A673 (cell line): ENCODE measurements at regions not wholly inside any gene's neighbourhood (a gene's known extent, or its start where the extent isn't known, plus 50 kb on each side); places are given as distances from the start of the nearest gene placed in this dataset.

Experiments
- BruUV-seq: library from RNA; stranded (reverse); fragments of 400-500 nt; replicated peaks from 2 replicates; lab custom pipeline; 2021; lab: Mats Ljungman, UMichigan
- CTCF ChIA-PET: fragments of 300-600 bp; sonication (Branson Sonifier 250); formaldehyde crosslinking; loops from one replicate; lab custom pipeline; 2022; ENCODE audit warnings: antibody characterized with exemption; lab: Charles Lee
- POLR2A ChIA-PET: fragments of 300-600 bp; sonication (Branson Sonifier 250); formaldehyde crosslinking; loops from one replicate; lab custom pipeline; 2022; ENCODE audit warnings: antibody characterized with exemption; ENCODE audit not compliant: low non-redundant PET; lab: Charles Lee
- DNase-seq: peaks from one replicate; pipeline ENCODE4 v3.0.0-alpha.2; 2015; ENCODE audit warnings: low spot score
- H3K27ac ChIP-seq: fragments of 200-600 bp; sonication (generic); 2 replicates; pipeline ENCODE4 v1.5.1; 2016; ENCODE audit warnings: mixed run types, low read depth, mild to moderate bottlenecking, mixed read lengths, antibody characterized with exemption, low read length; ENCODE audit not compliant: poor library complexity, severe bottlenecking
- H3K27me3 ChIP-seq: fragments of 200-600 bp; sonication (generic); replicated peaks from 2 replicates; pipeline ENCODE4 v1.6.1; 2017; ENCODE audit warnings: mixed run types, low read depth, mild to moderate bottlenecking, mixed read lengths, antibody characterized with exemption, low read length; ENCODE audit not compliant: insufficient read depth, poor library complexity
- H3K36me3 ChIP-seq: fragments of 200-600 bp; sonication (generic); 2 replicates; pipeline ENCODE4 v1.6.1; 2016; ENCODE audit warnings: mixed run types, mild to moderate bottlenecking, mixed read lengths, antibody characterized with exemption, low read length; ENCODE audit not compliant: insufficient read depth, poor library complexity, severe bottlenecking
- H3K4me1 ChIP-seq: fragments of 200-600 bp; sonication (generic); 2 replicates; pipeline ENCODE4 v1.6.1; 2017; ENCODE audit warnings: mixed run types, mild to moderate bottlenecking, mixed read lengths, antibody characterized with exemption, low read length; ENCODE audit not compliant: insufficient read depth, poor library complexity, severe bottlenecking
- H3K4me3 ChIP-seq: fragments of 200-600 bp; sonication (generic); 2 replicates; pipeline ENCODE4 v1.5.1; 2016; ENCODE audit warnings: low read depth, mixed run types, mild to moderate bottlenecking, mixed read lengths, low read length; ENCODE audit not compliant: poor library complexity, severe bottlenecking
- H3K9me3 ChIP-seq: fragments of 200-600 bp; sonication (generic); 2 replicates; pipeline ENCODE4 v1.6.1; 2016; ENCODE audit warnings: mixed run types, low read depth, mild to moderate bottlenecking, mixed read lengths, antibody characterized with exemption, low read length; ENCODE audit not compliant: poor library complexity, severe bottlenecking
- CTCF ChIP-seq: fragments of 300-800, 200-600 bp; sonication (generic); conservative IDR thresholded peaks from 2 replicates; pipeline ENCODE4 v1.5.1; 2017; ENCODE audit warnings: low read depth, mild to moderate bottlenecking, antibody characterized with exemption, low read length, moderate library complexity, mixed read lengths
- EZH2 ChIP-seq: fragments of 200-600 bp; sonication (generic); IDR thresholded peaks from 2 replicates; pipeline ENCODE4 v1.6.1; 2017; ENCODE audit warnings: borderline replicate concordance, low read depth, mild to moderate bottlenecking, mixed read lengths, antibody characterized with exemption, low read length; ENCODE audit not compliant: poor library complexity, severe bottlenecking
- intact Hi-C: fragments of 100-400 bp; cut with micrococcal nuclease; formaldehyde crosslinking; loops from one replicate; pipeline ENCODE4 v1.10.0; 2022; ENCODE audit not compliant: unreplicated experiment

GRCh38 chr2:203789618-203790017 lies 78.0 kb upstream of the CTLA4 start:
- no peaks in the 10 kb centered on the region for H3K36me3 ChIP-seq
- H3K27me3 ChIP-seq = no peaks in the 10 kb centered on the region
- intact Hi-C loops = no loop called here
- H3K9me3 ChIP-seq = no peaks in the 10 kb centered on the region
- POLR2A ChIA-PET = interaction anchor here (0.6 kb wide), 1 partner anchor 884 kb away, joined by 5 read pairs; no protein-coding TSS in a partner anchor
- DNase-seq = no peak
- CTCF ChIA-PET = no interaction called here
- BruUV-seq = no TSS peak
- peaks cover 17% of the 10 kb centered on the region for H3K4me1 ChIP-seq
- TF ChIP-seq CTCF (no peak), EZH2 (no peak)
- no peak overlapping the region for H3K4me3 ChIP-seq
- H3K27ac ChIP-seq = no peak overlapping the region

GRCh38 chr2:203790134-203790852 lies 77.3 kb upstream of the CTLA4 start:
- no peaks in the 10 kb centered on the region for H3K36me3 ChIP-seq
- BruUV-seq = no TSS peak
- TF ChIP-seq EZH2 (no peak), CTCF (no peak)
- H3K4me3 ChIP-seq = no peak overlapping the region
- POLR2A ChIA-PET = interaction anchor here (0.6 kb wide), 1 partner anchor 884 kb away, joined by 5 read pairs; no protein-coding TSS in a partner anchor
- H3K27me3 ChIP-seq = no peaks in the 10 kb centered on the region
- intact Hi-C loops = no loop called here
- H3K9me3 ChIP-seq = no peaks in the 10 kb centered on the region
- no peak for DNase-seq
- no peak overlapping the region for H3K27ac ChIP-seq
- H3K4me1 ChIP-seq = peaks cover 17% of the 10 kb centered on the region
- CTCF ChIA-PET = no interaction called here

- POLR2A ChIA-PET = no interaction called here
- TF ChIP-seq CTCF (no peak), EZH2 (no peak)
- Histone ChIP-seq H3K9me3 (no peaks in the 10 kb centered on the region), H3K4me1 (no peaks in the 10 kb centered on the region), H3K27ac (no peak overlapping the region), H3K4me3 (no peak overlapping the region), H3K27me3 (no peaks in the 10 kb centered on the region), H3K36me3 (no peaks in the 10 kb centered on the region)
- DNase-seq = no peak
- intact Hi-C loops = no loop called here
- CTCF ChIA-PET = no interaction called here
- no TSS peak for BruUV-seq
These were observed 71.1 kb upstream of the CTLA4 start for GRCh38 chr2:203796248-203797010.
